ENCODE measurements at regions not wholly inside any gene's neighbourhood (a gene's known extent, or its start where the extent isn't known, plus 50 kb on each side); places are given as distances from the start of the nearest gene placed in this dataset.

GRCh38 chr12:75606151-75606550 is 94.7 kb upstream of the KRR1 start:
- TF ChIP-seq REST (IDR thresholded peaks at IDR 0.05; ENCODE audit: low read depth) (no peak), RAD21 (IDR thresholded peaks at IDR 0.05; ENCODE audit: low read depth) (no peak), MAX (IDR thresholded peaks at IDR 0.05) (no peak), TEAD4 (IDR thresholded peaks at IDR 0.05) (no peak), EGR1 (IDR thresholded peaks at IDR 0.05) (no peak)

All from Ishikawa (cell line).